ENCODE measurements at regions not wholly inside any gene's neighbourhood (a gene's known extent, or its start where the extent isn't known, plus 50 kb on each side); places are given as distances from the start of the nearest gene placed in this dataset.

GRCh38 chr16:75918109-75918508 is 191.8 kb upstream of the CPHXL start:
- ATAC-seq, result no peak
- Histone ChIP-seq H3K9me3 (no peaks in the 10 kb centered on the region), H3K27me3 (no peaks in the 10 kb centered on the region), H3K4me1 (no peaks in the 10 kb centered on the region), H3K4me3 (no peak overlapping the region), H3K36me3 (no peaks in the 10 kb centered on the region), H3K27ac (no peak overlapping the region)
- TF ChIP-seq CTCF (IDR thresholded peaks at IDR 0.05), result no peak
- no peak for TF ChIP-seq POLR2A (IDR thresholded peaks at IDR 0.05)
- intact Hi-C loops (cut with DNase I), result no loop called here
- DNase-seq, result no peak
- WGBS (ENCODE audit: insufficient coverage, low coverage, low lambda C conversion rate, missing lambda C conversion rate), result 28% methylated on average over 1 of the region's 1 CpG

- H3K27me3 ChIP-seq, result no peaks in the 10 kb centered on the region
- H3K27ac ChIP-seq, result no peak overlapping the region
- H3K36me3 ChIP-seq, result no peaks in the 10 kb centered on the region
- ATAC-seq, result no peak
- no peak for TF ChIP-seq POLR2A (IDR thresholded peaks at IDR 0.05)
- no peak for TF ChIP-seq CTCF (IDR thresholded peaks at IDR 0.05)
- no peaks in the 10 kb centered on the region for H3K9me3 ChIP-seq
- 28% methylated on average over 5 of the region's 5 CpGs for WGBS (ENCODE audit: insufficient coverage, low coverage, low lambda C conversion rate, missing lambda C conversion rate)
- H3K4me3 ChIP-seq, result no peak overlapping the region
- DNase-seq, result no peak
- intact Hi-C loops (cut with DNase I), result no loop called here
- no peaks in the 10 kb centered on the region for H3K4me1 ChIP-seq
Measured at GRCh38 chr16:75919664-75920063, 193.4 kb upstream of the CPHXL start.

GRCh38 chr16:75921281-75921680 is 195.0 kb upstream of the CPHXL start:
- no peaks in the 10 kb centered on the region for H3K4me1 ChIP-seq
- no peak overlapping the region for H3K4me3 ChIP-seq
- WGBS (ENCODE audit: insufficient coverage, low coverage, low lambda C conversion rate, missing lambda C conversion rate), result 33% methylated on average over 2 of the region's 2 CpGs
- H3K27me3 ChIP-seq, result no peaks in the 10 kb centered on the region
- ATAC-seq (no peak), DNase-seq (no peak)
- intact Hi-C loops (cut with DNase I), result no loop called here
- no peaks in the 10 kb centered on the region for H3K36me3 ChIP-seq
- no peak overlapping the region for H3K27ac ChIP-seq
- no peaks in the 10 kb centered on the region for H3K9me3 ChIP-seq
- TF ChIP-seq POLR2A (IDR thresholded peaks at IDR 0.05), result no peak
- TF ChIP-seq CTCF (IDR thresholded peaks at IDR 0.05), result no peak

- ATAC-seq (no peak), DNase-seq (no peak)
- Histone ChIP-seq H3K36me3 (no peaks in the 10 kb centered on the region), H3K4me3 (no peak overlapping the region), H3K27ac (no peak overlapping the region), H3K9me3 (no peaks in the 10 kb centered on the region), H3K27me3 (no peaks in the 10 kb centered on the region), H3K4me1 (no peaks in the 10 kb centered on the region)
- intact Hi-C loops (cut with DNase I), result no loop called here
- TF ChIP-seq CTCF (IDR thresholded peaks at IDR 0.05) (no peak), POLR2A (IDR thresholded peaks at IDR 0.05) (no peak)
- 31% methylated on average over 3 of the region's 3 CpGs for WGBS (ENCODE audit: insufficient coverage, low coverage, low lambda C conversion rate, missing lambda C conversion rate)
Measured at GRCh38 chr16:75922250-75922649, 196.0 kb upstream of the CPHXL start.

- ATAC-seq (no peak), DNase-seq (no peak)
- TF ChIP-seq CTCF (IDR thresholded peaks at IDR 0.05), result no peak
- TF ChIP-seq POLR2A (IDR thresholded peaks at IDR 0.05), result no peak
- H3K27ac ChIP-seq, result no peak overlapping the region
- no peak overlapping the region for H3K4me3 ChIP-seq
- H3K27me3 ChIP-seq, result no peaks in the 10 kb centered on the region
- 60% methylated on average over 2 of the region's 3 CpGs for WGBS (ENCODE audit: insufficient coverage, low coverage, low lambda C conversion rate, missing lambda C conversion rate)
- H3K36me3 ChIP-seq, result no peaks in the 10 kb centered on the region
- H3K4me1 ChIP-seq, result no peaks in the 10 kb centered on the region
- intact Hi-C loops (cut with DNase I), result no loop called here
- no peaks in the 10 kb centered on the region for H3K9me3 ChIP-seq
Measured at GRCh38 chr16:75924397-75924796, 198.1 kb upstream of the CPHXL start.
